GM04504 (cell line): ENCODE measurements at regions not wholly inside any gene's neighbourhood (a gene's known extent, or its start where the extent isn't known, plus 50 kb on each side); places are given as distances from the start of the nearest gene placed in this dataset.

Experiments used
- DNase-seq: peaks from one replicate; pipeline ENCODE4 v3.0.0-alpha.2; 2012; ENCODE audit warnings: low read depth

GRCh38 chr2:223523551-223524001, 78.6 kb downstream of the SCG2 start:
- no peak for DNase-seq

- DNase-seq = no peak
These were observed 78.1 kb downstream of the SCG2 start for GRCh38 chr2:223524066-223524465.

- no peak for DNase-seq
These were observed 76.1 kb downstream of the SCG2 start for GRCh38 chr2:223526106-223526505.

- peak; percentile 42 for DNase-seq
These were observed 74.1 kb downstream of the SCG2 start for GRCh38 chr2:223528036-223528435.

GRCh38 chr2:223529696-223530095, 72.5 kb downstream of the SCG2 start:
- no peak for DNase-seq

- DNase-seq = no peak
These were observed 71.3 kb downstream of the SCG2 start for GRCh38 chr2:223530811-223531210.

- no peak for DNase-seq
These were observed 70.0 kb downstream of the SCG2 start for GRCh38 chr2:223532161-223532560.

- DNase-seq = no peak
These were observed 69.4 kb downstream of the SCG2 start for GRCh38 chr2:223532712-223533111.

- no peak for DNase-seq
These were observed 65.6 kb downstream of the SCG2 start for GRCh38 chr2:223536546-223536945.

GRCh38 chr2:223537115-223537514, 65.0 kb downstream of the SCG2 start:
- no peak for DNase-seq

- no peak for DNase-seq
These were observed 64.2 kb downstream of the SCG2 start for GRCh38 chr2:223537651-223538601.

- DNase-seq = no peak
These were observed 63.2 kb downstream of the SCG2 start for GRCh38 chr2:223538920-223539440.

GRCh38 chr2:223541546-223541945, 60.6 kb downstream of the SCG2 start:
- no peak for DNase-seq

- no peak for DNase-seq
These were observed 59.7 kb downstream of the SCG2 start for GRCh38 chr2:223542501-223542900.

GRCh38 chr2:223545406-223545805, 56.8 kb downstream of the SCG2 start:
- no peak for DNase-seq

- DNase-seq = no peak
These were observed 56.3 kb downstream of the SCG2 start for GRCh38 chr2:223545830-223546229.
